Skeletal muscle satellite cell (primary cell): ENCODE measurements at regions not wholly inside any gene's neighbourhood (a gene's known extent, or its start where the extent isn't known, plus 50 kb on each side); places are given as distances from the start of the nearest gene placed in this dataset.
"Not testable (repeated sequence)": the region's sequence is repeated elsewhere in the genome, so short reads cannot be mapped to it uniquely, and the experiment has no call there.

ENCODE experiments used
- H3K27me3 ChIP-seq: 2 replicates; pipeline ENCODE4 v1.7.0; 2013; ENCODE audit warnings: low read length; ENCODE audit not compliant: control insufficient read depth, insufficient read depth
- H3K36me3 ChIP-seq: 2 replicates; pipeline ENCODE4 v1.7.0; 2013; ENCODE audit warnings: mild to moderate bottlenecking, control low read depth, low read length; ENCODE audit not compliant: insufficient read depth
- H3K4me1 ChIP-seq: 2 replicates; pipeline ENCODE4 v1.7.0; 2013; ENCODE audit warnings: low read length; ENCODE audit not compliant: control insufficient read depth, insufficient read depth
- H3K4me2 ChIP-seq: 2 replicates; pipeline ENCODE4 v1.7.0; 2013; ENCODE audit warnings: mild to moderate bottlenecking, low read length
- H3K4me3 ChIP-seq: 2 replicates; pipeline ENCODE4 v1.7.0; 2013; ENCODE audit warnings: low read length
- H3K9ac ChIP-seq: 2 replicates; pipeline ENCODE4 v1.7.0; 2013; ENCODE audit warnings: mild to moderate bottlenecking, low read depth, low read length, moderate library complexity
- H3K9me3 ChIP-seq: replicated peaks from 2 replicates; pipeline ENCODE4 v1.7.0; 2013; ENCODE audit warnings: mild to moderate bottlenecking, control low read depth, low read length

DNA sequence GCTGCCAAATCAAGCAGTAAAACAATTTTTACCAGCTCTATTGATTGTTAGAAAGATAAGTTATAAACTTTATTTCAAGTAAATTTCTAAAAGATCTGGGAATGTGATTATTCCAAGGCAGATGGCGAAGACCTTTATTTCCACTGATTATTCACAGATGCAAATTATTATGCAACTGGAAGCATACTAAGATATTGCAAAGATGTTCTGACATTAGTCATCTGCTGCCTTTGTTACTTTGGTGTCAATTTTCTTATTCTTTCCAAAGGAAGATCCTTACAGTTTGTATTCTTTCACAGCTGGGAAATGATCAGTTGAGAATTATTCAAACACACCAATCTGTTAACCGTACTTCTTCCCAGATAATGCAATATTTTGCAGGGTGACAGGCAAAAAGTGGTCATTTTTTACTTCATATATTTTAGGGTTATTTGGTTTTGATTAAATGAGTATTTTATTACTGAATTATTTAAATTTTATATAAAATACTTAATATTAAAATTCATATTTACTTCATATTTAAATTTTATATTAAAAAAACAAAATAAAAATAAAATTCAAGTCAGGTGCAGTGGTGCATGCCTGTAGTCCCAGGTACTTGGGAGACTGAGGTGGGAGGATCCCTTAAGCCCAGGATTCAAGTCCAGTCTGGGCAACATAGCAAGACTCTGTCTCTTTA is 171.3 kb downstream of the FZD1 start:
- Histone ChIP-seq H3K4me2 (no peak overlapping the region), H3K9ac (no peak overlapping the region), H3K4me3 (no peak overlapping the region), H3K4me1 (no peaks in the 10 kb centered on the region), H3K9me3 (no peaks in the 10 kb centered on the region), H3K27me3 (peaks cover 3% of the 10 kb centered on the region), H3K36me3 (no peaks in the 10 kb centered on the region)

DNA sequence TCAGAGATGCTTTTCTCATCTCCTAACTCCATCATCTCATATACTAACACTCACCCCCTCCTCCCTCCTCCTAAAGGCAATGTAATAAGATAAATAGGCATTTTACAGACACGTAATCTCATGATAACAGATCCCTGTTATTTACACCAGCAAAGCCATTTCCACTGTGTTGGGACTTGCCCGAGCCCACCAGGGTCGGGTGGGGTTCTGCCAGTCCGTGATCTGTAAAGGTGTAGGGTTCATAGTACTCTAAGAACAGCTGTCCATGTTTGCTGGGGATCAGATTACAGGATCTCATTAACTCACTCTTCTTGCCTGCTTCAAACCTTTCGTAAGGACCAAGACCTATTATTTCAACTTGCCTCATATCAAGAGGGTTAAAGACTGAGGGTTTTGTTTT is 172.4 kb downstream of the FZD1 start:
- no peak overlapping the region for H3K9ac ChIP-seq
- no peaks in the 10 kb centered on the region for H3K4me1 ChIP-seq
- no peaks in the 10 kb centered on the region for H3K36me3 ChIP-seq

GRCh38 chr7:91440198-91440597 is 176.0 kb downstream of the FZD1 start:
- not testable (repeated sequence) for H3K4me3 ChIP-seq, H3K4me1 ChIP-seq, H3K9me3 ChIP-seq, H3K4me2 ChIP-seq, H3K9ac ChIP-seq, H3K36me3 ChIP-seq
- peaks cover 12% of the 10 kb centered on the region for H3K27me3 ChIP-seq

More for the DNA sequence above, 172.4 kb downstream of the FZD1 start:
- Histone ChIP-seq H3K4me2 (no peak overlapping the region), H3K9me3 (no peaks in the 10 kb centered on the region), H3K27me3 (peaks cover 3% of the 10 kb centered on the region), H3K4me3 (no peak overlapping the region)

DNA sequence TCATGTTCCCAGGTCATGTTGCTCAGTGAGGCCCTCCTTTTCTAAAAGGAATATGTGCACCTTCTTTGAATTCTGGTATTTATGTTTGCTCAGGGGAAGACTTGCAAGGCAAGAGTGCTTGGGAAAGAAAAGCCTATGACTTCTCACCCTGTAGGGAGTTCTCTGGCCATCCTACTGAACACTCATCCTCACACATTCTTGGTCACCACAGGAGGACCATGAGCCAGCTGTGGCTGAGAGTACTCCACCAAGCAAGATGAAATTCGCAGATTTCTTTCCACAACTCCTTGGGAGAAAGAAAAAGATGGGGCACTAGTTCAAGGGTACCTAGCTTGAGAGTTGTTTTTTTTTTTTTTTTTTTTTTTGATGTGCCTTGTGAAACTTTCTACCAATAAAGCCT is 179.6 kb downstream of the FZD1 start:
- Histone ChIP-seq H3K4me3 (no peak overlapping the region), H3K4me1 (no peaks in the 10 kb centered on the region), H3K36me3 (no peaks in the 10 kb centered on the region), H3K27me3 (peaks cover 9% of the 10 kb centered on the region), H3K4me2 (no peak overlapping the region), H3K9me3 (no peaks in the 10 kb centered on the region), H3K9ac (no peak overlapping the region)

DNA sequence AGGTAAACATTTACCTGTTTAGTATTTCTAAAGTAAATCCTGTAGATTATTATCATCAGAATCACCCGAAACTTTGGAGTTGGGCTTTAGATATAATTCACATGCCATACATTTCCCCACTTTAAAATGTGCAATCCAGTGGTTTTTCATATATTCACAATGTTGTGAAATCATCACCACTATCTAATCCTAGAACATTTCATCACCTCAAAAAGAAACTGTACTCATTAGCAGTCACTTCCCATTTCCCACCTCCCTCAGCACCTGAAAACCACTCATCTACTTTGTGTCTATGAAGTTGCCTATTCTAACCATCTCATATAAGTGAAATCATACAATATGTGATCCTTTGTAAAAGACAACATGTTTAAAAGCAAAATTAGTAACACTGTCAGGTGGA is 182.6 kb downstream of the FZD1 start:
- Histone ChIP-seq H3K27me3 (peaks cover 9% of the 10 kb centered on the region), H3K4me3 (no peak overlapping the region), H3K9ac (no peak overlapping the region), H3K9me3 (no peaks in the 10 kb centered on the region), H3K36me3 (no peaks in the 10 kb centered on the region), H3K4me2 (no peak overlapping the region), H3K4me1 (no peaks in the 10 kb centered on the region)

DNA sequence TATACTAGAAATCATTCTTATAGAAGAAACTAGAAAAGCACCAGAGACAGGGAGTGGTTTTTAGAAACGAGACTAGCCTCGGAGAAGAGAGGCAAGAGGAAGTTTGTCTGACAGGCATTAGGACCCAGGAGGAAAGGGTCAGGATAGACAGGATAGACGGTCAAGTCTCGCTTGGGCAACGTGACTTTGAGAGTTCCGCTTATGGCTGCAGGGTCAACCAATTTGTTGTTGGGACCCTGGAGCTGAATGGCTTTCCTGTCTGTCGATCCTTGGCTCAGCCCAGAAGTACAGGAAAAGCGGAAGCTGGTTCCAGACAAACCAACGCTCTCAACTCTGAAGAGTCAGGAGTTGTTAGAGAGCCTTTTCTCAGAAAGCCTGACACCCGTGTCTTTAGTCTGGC is 191.2 kb downstream of the FZD1 start:
- Histone ChIP-seq H3K4me3 (no peak overlapping the region), H3K27me3 (no peaks in the 10 kb centered on the region), H3K36me3 (no peaks in the 10 kb centered on the region), H3K9ac (no peak overlapping the region), H3K9me3 (no peaks in the 10 kb centered on the region), H3K4me1 (peaks cover 4% of the 10 kb centered on the region), H3K4me2 (no peak overlapping the region)

GRCh38 chr7:91457208-91457607 is 193.0 kb downstream of the FZD1 start:
- H3K9ac ChIP-seq, result no peak overlapping the region
- no peaks in the 10 kb centered on the region for H3K9me3 ChIP-seq
- no peak overlapping the region for H3K4me2 ChIP-seq
- H3K36me3 ChIP-seq, result no peaks in the 10 kb centered on the region
- no peaks in the 10 kb centered on the region for H3K27me3 ChIP-seq
- no peak overlapping the region for H3K4me3 ChIP-seq
- peaks cover 4% of the 10 kb centered on the region for H3K4me1 ChIP-seq

- no peaks in the 10 kb centered on the region for H3K36me3 ChIP-seq
Observed at GRCh38 chr7:91459539-91459938, 195.3 kb downstream of the FZD1 start.

DNA sequence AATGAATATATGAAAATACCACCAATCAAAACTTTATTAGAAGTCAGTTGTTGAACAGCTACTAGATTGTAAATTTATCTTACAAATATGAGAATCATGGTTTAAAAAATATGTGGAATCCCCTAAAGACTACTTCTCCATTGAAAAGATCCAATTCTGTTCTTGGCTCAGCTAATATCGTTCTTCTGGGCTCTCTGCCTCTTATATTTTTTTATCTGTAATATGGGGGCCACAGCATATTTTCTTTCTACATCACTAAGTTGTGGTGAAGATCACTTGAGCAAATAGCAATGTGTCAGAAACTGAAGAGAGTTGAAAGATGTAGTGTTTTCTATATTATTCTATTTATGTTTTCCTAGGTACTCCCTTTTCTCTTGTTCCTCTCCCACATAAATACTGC is 198.1 kb downstream of the FZD1 start:
- no peak overlapping the region for H3K4me2 ChIP-seq
- no peaks in the 10 kb centered on the region for H3K36me3 ChIP-seq
- H3K4me1 ChIP-seq, result peaks cover 21% of the 10 kb centered on the region
- no peak overlapping the region for H3K4me3 ChIP-seq
- H3K9me3 ChIP-seq, result no peaks in the 10 kb centered on the region
- H3K9ac ChIP-seq, result no peak overlapping the region
- H3K27me3 ChIP-seq, result no peaks in the 10 kb centered on the region

More at GRCh38 chr7:91459539-91459938, 195.3 kb downstream of the FZD1 start:
- Histone ChIP-seq H3K4me2 (no peak overlapping the region), H3K4me3 (no peak overlapping the region), H3K4me1 (peaks cover 4% of the 10 kb centered on the region), H3K9ac (no peak overlapping the region), H3K9me3 (no peaks in the 10 kb centered on the region), H3K27me3 (no peaks in the 10 kb centered on the region)

DNA sequence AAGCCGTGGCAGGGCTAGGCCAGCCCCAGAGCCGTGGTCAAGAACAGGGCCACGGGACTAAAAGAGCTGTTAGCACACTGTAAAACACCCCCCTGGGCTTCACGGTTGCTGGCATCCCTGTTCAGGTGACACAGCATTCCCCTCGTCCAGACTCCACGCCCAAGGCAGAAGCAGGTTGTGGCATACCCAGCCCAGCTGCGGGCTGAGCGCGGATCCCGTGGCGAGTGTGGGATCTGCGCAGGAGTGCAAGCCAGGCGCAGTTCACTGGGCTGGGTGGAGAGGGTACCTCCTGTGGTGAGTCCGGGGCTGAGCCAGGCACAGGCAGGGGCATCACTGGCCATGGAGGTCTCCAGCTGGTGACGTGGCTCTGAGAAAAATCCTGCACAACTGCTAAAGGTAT is 199.1 kb downstream of the FZD1 start:
- peaks cover 21% of the 10 kb centered on the region for H3K4me1 ChIP-seq
- no peak overlapping the region for H3K4me2 ChIP-seq
- no peak overlapping the region for H3K4me3 ChIP-seq
- no peaks in the 10 kb centered on the region for H3K9me3 ChIP-seq
- no peaks in the 10 kb centered on the region for H3K27me3 ChIP-seq
- H3K36me3 ChIP-seq, result no peaks in the 10 kb centered on the region
- H3K9ac ChIP-seq, result no peak overlapping the region

DNA sequence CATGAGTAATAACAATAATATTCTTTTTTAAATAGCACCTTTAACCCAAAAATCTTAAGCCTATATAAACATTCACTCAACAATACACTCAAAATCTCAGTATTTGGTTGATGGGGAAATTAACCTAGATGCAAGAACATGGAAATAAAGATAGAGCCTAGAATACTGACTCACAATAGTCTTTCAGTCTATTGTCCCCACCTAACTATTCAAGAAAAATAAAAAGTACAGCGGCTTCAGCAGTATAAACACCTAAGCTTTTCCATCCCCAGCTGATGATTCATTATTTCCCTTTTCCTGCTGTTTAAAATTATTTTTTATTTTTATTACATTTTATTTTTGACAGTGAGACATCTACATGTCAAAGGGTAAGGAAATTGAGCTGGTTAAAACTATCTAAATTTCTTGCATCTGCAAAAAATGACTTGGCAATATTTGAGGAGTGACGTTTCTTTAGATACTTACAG is 201.4 kb downstream of the FZD1 start:
- Histone ChIP-seq H3K4me2 (peak overlapping the region; percentile 33), H3K27me3 (no peaks in the 10 kb centered on the region), H3K4me1 (peaks cover 17% of the 10 kb centered on the region), H3K9me3 (no peaks in the 10 kb centered on the region), H3K9ac (no peak overlapping the region), H3K4me3 (no peak overlapping the region), H3K36me3 (no peaks in the 10 kb centered on the region)

DNA sequence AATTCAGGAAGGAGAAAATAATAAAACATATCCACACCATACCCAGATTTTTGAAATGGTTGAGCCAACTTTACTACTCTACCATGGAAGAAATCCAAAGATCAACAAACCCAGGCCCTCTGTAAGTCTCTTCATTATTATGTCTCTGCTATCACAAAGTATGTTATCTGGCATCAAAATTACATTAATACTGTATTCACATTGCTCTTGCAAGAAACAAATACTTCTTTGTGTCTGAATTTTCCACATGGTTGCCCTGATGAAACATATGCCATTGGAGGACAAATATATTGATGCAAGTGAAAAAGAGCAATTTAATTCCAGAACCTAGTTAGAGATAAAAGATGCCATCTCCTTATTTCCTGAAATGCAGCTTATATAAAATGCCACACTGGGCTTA is 204.0 kb downstream of the FZD1 start:
- no peaks in the 10 kb centered on the region for H3K36me3 ChIP-seq
- no peak overlapping the region for H3K4me2 ChIP-seq
- H3K4me1 ChIP-seq, result peaks cover 17% of the 10 kb centered on the region
- H3K9ac ChIP-seq, result no peak overlapping the region
- H3K4me3 ChIP-seq, result no peak overlapping the region
- no peaks in the 10 kb centered on the region for H3K27me3 ChIP-seq
- no peaks in the 10 kb centered on the region for H3K9me3 ChIP-seq
